ENCODE measurements at regions not wholly inside any gene's neighbourhood (a gene's known extent, or its start where the extent isn't known, plus 50 kb on each side); places are given as distances from the start of the nearest gene placed in this dataset.
"Not testable (repeated sequence)": the region's sequence is repeated elsewhere in the genome, so short reads cannot be mapped to it uniquely, and the experiment has no call there.

DNA sequence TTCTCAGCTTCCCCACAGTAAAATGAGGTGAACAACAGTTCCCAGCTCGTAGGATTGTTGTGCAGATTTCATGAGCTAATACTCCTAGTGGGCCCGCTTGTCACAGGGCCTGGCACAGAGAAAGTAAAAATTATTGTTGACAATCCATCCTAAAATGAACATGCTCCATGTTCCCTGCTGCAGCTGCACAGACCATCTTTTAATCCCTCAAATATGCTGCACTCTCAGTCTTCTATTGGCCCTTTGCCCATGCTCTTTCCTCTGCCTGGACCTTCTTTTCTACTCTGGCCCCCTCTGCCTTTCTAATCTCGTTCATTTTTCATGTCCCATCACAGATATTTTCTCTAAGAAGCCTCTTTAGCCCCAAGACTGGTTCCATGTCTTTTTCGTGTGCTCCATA lies 117.7 kb upstream of the NR3C1 start:
- no peak for DNase-seq

DNA sequence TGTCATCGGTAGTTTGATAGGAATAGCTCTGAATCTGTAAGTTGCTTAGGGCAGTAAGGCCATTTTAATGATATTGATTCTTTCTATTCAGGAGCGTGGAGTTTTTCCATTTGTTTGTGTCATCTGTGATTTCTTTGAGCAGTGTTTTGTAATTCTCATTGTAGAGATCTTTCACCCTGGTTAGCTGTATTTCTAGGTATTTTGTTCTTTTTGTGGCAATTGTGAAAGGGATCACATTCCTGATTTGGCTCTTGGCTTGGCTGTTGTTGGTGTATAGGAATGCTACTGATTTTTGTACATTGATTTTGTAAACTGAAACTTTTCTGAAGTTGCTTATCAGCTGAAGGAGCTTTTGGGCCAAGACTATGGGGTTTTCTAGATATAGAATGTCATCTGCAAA lies 115.7 kb upstream of the NR3C1 start:
- DNase-seq: not testable (repeated sequence)

DNA sequence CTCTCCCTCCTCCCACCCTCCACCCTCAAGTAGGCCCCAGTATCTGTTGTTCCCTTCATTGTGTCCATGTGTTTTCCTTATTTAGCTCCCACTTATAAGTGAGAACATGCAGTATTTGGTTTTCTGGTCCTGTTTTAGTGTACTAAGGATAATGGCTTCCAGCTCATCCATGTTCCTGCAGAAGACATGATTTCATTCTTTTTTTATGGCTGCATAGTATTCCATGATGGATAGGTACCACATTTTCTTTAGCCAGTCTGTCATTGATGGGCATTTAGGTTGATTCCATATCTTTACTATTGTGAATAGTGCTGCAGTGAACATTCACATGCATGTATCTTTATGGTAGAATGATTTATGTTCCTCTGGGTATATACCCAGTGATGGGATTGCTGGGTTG lies 114.3 kb upstream of the NR3C1 start:
- DNase-seq: not testable (repeated sequence)

DNA sequence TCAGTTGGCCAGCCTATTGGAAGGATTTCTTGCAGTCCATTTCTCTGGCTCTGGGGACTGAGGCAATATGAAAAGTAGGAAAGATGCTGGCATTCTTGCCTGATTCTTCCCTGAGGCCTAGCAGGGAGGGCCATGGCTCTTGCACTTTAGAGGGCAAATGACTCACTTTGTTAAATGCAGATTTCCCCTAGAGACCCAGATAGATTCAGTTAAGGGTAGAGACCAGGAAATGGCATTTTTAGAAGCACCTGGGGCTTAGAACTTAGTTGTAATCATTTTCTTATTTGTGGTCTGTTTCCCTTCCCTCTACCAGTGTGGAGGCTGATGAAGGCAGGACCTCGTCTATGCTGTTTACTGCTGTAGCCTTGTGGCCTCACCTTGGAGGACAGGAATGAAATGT lies 112.8 kb upstream of the NR3C1 start:
- DNase-seq: no peak

DNA sequence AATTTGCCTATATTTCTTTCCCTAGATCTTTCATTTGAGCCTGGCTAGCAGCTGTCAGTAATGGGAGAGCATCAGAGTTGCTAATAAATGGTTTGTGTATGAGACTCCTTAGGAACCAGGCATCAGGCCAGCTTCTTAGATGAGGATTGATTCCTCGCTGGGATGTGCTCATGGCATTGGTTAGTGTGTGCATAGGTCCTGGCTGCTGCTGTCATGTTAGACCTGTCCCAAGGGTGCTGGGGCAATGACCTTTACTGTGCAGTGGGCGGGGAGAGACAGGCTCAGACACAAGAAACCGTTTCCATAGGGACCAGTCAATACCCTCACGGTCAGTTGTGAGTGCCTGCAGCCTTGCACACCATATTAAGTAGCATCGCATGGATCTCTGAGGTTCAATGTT lies 112.3 kb upstream of the NR3C1 start:
- no peak for DNase-seq

DNA sequence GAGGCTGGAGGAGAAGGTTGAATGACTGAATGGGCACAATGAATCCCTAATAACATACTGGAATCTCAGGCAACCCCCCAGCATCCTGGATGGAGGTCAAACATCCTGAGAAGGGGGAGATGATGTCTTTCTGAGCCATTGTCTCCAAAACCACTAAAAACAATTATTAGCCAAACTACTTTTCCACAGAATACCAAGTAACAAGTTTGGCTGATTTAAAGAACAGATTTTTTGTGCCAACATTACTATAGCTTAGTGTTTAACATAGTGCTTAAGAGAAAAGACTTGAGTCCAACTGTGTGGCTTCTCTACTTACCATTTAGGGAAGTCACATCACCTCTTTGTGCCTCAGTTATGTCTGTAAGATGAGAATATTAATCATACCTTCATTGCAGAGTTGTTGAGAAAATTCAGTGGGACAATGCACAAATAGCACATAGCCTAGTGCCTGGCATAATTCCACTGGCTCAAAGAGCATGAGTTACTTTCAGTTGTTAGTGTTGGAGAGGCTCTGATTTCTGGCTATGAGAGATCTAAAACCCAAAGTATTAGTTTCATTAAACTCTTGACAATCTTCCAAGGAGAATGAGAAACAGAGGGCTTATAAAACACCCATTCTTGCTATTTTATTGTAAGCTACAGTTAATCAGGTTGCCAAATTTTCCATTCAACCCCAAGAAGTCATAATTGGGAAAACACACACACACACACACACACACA lies 111.3 kb upstream of the NR3C1 start:
- no peak for DNase-seq

DNA sequence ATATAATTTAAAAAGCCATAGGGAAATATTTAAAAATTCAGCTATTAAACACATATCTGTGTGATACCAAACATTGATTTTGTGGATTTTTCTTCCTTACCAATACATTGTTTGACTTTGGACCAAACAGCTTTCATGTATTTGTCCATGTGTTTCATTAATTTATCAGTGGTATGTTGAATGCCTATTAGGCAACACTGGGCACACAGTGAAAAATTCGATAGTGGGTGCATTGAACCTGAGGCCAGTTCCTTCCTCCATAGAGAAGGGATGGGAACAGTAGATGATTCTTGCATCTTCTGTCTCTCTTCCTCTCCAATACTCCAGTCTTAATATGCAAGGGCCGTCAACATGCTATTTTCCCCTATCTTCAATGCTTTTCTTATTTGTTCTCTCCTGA lies 110.2 kb upstream of the NR3C1 start:
- no peak for DNase-seq

DNA sequence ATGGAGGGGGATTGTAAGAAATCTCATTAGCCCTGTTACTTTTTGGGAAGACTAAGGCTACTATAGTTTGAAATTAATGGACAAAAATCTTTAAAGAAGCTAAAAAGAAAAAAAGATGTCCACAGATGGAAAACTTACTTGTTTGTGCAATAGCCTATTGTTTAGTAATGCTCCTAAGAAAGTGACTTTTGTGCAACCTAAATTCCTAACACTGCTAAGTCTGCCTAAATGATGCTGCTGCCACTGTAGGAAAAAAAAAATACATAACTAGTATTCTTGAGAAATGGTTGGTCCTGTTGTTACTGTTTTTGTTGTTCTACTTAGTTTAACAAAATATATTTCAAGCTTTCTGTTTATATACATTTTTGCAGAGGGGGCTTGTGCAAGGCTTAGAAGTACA lies 108.2 kb upstream of the NR3C1 start:
- no peak for DNase-seq

DNA sequence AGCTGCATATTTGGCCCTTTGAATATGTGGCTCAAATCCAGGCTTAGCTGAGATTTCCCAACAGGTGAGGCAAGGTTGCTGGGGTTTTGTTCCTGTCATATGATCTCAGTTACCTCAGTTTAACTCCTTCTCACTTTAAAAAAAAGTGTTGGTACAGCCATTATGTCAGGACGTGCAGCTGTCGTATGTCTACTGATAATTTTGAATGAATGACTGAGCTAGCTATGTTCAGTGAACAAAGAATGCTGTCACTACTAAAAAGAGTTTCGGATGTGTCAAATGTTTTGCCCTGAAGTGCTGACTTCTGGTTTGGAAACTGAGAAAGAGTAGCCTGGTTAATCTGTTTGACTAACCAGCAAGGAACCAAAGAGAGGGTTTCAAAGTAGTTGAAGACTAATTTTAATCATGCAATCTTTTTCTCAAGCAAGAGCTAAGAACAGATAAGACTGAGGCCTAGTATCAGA lies 106.3 kb upstream of the NR3C1 start:
- DNase-seq: no peak

DNA sequence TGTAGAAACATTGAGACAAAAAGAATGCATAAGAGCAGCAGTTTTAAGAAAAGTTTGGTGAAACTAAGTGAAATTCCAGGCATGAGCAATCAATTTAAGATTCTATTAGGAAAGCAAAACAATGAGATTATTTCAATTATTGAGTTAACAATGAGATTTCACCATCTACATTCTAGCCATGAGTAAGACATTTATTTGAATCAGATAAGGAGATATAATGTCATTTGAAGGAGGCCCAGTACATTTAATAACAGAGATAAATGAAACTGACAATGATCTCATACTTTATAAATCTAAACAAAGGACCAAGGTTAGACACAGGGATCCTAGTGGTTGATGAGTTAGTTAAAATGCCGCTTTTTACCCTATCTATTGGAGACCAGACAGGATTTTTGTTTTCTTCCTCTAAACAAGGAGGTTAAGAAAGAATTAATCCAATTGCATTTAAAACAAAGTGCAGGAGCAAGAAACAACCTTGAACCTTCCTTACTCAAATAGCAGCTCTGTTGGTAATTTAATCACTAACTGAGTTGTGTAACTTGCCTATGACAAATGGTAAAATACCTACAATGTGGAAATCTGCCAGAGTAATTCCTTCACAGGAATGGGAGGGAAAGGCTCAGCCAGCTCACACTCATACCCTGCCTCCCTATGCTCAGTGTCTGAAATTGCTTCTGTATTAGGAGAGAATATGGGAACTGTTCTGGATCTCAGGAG lies 103.5 kb upstream of the NR3C1 start:
- no peak for DNase-seq

DNA sequence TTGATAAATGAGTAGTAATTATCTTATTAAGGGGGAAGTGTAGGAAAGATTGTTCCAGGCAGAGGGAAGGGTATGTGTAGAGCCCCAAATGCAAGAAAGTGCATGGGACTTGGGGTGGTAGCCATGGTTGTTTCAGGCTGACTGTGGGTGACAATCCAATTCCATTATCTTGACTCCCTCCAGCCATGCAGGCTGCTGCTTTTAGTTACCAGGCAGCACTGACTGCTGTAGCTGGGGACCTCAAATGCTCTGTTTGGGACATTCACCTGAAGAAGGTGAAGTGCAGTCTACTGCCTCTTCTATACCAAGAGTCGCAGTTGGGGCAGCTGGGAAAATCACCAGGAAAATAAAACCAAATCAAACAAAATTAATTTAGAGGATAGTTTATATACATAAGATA lies 102.4 kb upstream of the NR3C1 start:
- no peak for DNase-seq

DNA sequence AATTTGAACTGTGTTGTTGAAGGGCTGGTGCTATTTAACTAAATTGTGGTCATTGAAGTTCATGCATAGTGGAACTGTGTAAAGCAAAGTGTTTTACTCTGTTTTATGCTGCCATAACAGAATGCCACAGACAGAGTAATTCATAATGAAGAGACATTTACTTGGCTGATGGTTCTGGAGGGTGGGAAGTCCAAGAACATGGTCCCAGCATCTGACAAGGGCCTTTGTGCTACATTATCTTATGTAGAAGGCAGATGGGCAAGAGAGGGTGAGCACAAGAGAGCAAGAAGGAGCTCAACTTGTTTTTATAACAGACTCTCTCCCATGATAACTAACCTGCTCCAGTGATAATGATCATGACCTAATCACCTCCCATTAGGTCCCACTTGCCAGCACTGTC lies 101.9 kb upstream of the NR3C1 start:
- DNase-seq: no peak

DNA sequence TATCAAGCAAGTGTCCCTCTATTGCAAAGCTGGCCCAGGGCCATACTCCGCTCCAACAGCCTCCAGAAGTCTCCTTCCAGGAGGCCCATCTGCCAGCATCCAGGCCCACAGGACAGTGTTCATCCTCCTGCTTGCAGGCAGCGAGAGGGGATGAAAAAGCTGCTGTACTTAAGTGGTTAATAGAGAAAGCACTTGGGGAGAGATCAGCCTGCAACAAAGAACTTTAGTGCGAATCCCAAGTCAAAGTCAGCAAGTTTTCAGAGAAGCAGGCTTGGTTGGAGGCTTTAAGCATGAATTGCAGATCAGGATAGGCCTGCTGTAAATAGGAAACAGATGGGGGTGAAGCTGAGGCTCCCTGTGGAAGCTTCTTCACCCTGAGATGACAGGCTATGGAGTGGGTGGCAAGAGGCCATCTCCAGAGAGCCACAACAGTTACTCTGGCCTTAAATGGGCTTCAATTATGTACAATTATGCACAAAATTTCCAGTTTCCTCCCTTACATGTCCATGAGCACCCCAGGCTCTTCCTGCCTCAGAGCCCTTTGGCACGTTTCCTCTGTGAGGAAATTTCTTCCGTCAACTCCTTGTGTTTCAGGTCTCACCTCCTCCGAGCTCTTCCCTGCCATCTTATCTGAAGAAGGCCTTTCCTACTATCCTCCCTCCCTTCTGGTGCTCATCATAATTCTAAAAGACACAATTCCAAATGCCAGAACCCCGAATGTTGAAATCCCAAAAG lies 98.0 kb upstream of the NR3C1 start:
- no peak for DNase-seq

DNA sequence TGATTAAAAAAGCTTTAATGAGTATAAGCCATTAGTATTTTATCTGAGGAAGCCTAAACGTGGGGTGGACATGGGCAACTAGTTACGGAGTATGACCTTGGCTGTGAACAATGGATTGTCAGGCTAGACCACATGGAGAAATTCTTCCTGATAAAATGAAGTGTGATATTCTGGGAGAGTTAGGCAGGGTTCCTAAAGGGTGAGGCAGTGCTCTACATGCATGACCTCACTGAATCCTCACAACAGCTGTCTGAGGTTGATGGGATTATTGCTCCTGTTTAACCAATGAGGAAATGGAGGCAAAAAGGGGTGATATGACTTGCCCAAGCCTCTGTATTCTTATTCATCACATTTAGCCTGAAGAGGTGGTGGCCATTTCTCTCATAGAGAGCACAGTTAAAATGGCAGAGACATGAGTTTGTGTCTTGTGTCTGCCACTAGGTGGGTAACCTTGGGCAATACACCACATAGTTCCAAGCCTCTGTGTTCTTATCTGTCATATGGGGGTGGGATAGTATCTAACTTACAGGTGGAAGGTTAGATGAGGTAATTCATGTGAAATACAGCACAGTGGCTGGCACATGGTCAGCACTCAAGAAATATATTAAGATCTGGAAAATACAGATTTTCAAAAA lies 96.1 kb upstream of the NR3C1 start:
- no peak for DNase-seq

DNA sequence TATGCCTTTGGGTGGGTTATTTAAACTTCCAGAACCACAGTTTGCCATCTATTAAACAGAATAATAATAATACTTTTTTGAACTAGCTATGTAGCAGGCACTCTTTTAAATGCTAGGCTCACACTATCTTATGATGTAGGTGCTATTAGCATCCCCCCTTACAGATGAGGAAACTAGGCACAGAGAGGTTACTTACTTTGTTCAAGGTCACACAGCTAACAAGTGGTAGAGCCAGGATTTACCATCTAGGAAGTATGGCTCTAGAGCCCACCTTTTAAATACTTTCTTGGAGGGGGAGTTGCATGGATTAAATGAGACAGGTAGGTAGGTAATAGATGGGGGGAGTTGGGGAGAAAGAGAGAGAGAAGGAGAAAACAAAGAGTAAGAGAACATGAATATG lies 95.3 kb upstream of the NR3C1 start:
- DNase-seq: no peak

DNA sequence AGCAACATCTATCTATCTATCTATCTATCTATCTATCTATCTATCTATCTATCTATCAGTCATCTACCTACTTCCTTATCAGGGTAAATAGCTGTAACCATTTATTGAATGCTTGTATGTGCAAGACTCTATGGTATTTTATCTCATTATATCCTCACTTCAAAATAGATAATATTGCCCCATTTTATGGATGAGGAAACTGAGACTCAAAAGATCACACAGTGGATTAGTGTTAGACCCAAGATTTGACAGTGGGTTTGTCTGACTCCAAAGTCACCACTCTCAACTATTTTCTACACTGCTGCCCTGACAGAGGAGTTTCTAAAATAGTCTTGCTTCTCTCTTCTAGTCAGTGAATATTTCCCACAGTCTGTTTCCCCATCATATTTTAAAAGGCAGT lies 94.3 kb upstream of the NR3C1 start:
- no peak for DNase-seq

DNA sequence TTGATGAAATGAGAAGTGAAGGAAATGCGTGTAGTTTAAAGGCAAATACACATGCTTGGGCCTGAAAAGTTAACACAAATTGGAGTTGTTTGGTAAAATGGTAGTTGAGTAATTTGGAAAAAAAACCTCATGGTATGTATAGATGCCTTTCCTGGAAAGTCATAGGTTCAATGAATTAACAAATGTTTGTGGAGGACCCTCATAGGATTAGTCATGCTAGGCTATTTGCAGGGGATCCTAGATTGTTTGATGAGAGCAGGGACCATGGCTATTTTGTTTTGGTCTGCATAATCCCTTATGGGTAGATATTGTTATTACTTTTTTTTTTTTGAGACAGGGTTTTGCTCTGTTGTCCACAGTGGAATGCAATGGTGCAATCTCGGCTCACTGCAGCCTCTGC lies 93.5 kb upstream of the NR3C1 start:
- DNase-seq: no peak

DNA sequence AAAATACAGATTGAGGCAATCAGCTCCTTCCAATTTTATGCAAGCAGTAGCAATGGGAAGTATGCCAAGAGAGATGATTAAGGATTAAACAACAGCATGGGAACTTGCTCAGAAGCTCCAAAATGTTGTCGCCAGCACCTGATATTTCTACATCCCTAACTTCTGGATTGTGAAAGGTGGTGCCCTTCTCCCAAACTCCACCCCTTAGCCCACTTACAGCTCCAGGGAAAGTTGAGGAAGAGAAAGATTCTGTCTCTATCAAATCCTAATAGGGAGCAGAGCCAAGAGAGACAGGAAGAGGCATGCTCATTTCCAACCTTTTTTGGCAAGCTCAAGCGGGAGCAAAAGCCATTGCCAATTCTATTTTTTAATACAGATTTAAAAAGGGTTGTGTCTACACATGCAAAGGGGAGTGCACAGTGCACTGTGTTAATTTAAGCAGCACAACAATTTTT lies 92.4 kb upstream of the NR3C1 start:
- DNase-seq: no peak

DNA sequence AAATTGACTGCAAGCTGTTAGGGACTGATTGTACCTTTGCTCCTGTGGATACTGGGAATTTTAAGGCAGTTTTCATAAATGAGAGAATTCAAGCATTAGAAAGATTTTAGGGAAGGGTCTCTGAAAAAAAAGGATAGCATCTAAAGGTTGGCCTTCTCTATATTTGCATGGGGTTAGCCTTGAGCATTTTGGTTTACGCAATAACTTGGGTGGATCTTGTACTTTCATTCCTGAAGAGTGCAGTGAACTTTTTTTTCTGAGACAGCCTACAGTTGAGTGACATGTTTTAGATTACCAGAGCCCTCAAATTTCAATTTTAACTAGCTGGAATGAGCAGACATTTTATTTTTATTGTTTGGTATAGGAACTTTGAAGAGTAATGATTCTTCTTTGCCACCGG lies 91.6 kb upstream of the NR3C1 start:
- no peak for DNase-seq

DNA sequence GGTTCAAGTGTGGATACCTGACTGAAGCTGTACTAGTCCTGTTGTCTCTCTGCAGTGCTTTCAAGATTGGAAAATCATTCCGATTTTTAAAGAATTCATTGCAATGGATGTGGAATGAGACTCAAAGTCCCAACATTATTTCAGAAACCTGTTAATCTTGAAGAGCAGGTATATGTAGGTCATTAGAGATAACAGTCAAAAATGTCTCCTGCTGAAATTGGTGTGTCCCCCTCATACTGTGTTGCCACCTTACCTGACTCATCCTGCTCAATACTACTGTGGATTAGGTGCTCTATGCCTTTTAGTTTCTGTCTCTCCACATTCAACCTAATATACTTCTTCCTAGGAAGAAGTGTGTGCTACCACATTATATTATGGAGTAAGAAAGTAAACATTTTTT lies 91.1 kb upstream of the NR3C1 start:
- DNase-seq: no peak

DNA sequence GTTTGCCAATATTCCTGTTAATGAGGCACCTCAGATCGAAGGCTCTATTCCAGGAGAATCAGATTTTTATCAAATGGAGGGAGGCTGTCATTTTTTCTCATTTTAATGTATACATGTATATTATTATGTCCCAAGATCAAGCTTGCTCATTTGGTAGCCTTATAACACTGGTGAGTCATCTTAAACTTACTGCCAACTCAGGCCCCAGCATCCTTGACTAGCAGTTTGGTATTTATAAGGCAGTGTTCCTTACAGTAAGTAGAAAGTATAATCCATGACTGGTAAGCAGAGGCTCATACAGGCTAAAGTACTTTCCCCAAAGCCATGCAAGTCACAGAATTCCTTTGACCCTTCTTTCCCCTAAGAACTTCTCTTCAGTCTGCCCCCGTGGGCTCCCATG lies 90.7 kb upstream of the NR3C1 start:
- DNase-seq: no peak

DNA sequence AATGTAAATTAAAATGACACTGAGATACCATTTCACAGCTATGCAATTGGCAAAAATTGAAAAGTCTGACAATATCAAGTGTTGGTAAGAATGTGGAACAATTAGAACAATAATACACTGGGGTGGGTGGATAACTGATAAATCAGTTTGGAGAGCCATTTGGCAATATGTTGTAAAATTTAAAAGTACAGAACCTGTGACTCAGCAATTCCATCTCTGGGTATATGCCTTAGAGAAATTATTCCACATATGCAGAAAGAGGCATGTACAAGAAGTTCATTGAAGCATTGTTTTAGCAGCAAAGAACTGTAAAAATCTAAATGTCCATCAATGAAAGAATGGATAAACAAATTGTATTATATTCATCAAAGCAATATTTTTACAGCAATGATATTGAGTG lies 89.3 kb upstream of the NR3C1 start:
- DNase-seq: no peak

DNA sequence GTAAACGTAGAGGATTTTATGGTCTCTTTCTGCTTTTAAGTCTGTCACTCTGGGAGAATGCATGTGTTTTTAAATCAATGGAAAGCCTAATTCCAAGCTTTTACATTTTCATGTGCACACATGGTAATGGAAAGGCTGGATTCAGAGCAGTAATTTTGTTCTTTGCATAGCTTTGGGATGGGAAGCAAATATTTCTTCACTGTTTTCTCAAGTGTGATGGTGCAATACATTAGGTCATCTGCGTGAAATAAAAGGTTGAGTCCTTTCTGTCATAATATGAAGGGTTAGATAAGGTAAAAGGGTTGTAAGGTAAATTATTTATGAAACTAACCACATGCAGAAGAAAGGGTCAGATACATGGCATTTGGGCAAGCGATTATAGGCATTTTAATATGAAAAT lies 88.2 kb upstream of the NR3C1 start:
- no peak for DNase-seq

DNA sequence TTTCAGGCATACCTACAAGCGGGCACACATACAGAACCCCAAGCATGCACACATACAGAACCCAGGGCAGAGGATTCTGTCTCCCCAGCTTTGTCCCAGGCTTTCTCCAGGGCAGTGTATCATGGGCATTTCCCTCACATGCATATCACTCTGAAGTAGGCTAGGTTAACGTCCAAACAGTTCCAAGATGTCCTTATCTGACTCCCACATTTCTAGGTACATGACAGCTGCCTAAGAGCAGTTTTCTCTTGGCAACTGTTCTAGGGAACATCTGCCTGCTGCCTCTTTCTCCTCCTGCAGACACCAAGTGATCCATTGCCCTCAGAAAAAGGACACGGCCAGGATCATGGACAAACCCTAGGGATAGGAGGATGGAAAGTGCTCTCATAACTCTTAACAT lies 84.9 kb upstream of the NR3C1 start:
- DNase-seq: no peak

All from CD4-positive, alpha-beta T cell treated with Interleukin-12 subunit alpha and Interleukin-12 subunit beta, for 1 hour (primary cell).